ENCODE measurements at regions not wholly inside any gene's neighbourhood (a gene's known extent, or its start where the extent isn't known, plus 50 kb on each side); places are given as distances from the start of the nearest gene placed in this dataset.
"Not testable (repeated sequence)": the region's sequence is repeated elsewhere in the genome, so short reads cannot be mapped to it uniquely, and the experiment has no call there.

DNA sequence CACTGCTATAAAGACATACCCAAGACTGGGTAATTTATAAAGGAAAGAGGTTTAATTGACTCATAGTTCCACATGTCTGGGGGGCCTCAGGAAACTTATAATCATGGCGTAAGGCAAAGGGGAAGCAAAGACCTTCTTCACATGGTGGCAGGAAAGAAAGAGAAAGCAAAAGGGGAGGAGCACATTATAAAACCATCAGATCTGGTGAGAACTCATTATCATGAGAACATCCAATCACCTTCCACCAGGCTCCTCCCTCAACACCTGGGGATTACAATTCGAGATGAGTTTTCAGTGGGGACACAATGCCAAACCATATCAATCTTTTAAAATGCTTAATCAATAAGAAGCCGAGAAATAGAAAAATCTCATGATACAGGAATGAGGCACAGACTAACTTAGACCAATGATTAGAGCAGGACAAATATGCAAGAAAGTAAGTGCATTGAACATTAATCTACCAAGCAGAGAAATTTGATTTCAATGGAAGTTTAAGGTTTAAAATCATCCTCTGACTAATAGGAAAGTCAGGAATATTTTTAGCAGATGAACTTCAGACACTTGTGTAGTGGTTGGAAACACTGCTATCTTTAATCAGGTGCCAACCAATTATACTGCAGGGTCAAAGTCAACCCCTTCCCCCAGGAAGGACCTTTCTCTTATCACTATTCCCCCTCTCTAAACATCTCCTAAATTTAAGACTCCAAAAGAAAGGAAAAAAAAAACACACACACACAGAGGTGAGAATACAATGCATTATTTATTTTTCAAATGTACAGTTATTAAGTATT, 259.2 kb downstream of the IRS1 start:
- in situ Hi-C loops (cut with HindIII; ENCODE audit: low sequenced_read_pairs): no loop called here

DNA sequence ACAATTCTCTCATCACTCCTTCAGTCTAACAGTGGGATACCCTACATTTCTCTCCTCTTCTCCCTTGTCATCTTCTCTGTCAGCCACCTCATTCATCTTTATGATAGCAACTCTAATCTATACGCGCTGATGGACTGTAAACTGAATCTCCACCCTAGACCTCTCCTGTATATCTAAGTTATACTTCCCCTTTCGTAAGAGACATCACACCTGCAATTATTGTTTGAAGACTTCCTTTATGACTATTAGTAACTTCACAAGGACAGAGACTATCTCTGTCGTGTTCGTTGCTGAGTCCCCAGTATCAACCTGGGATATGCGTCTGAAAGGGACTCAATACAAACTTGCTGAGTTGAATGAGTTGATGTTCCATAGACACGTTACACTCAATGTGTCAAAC, 263.2 kb downstream of the IRS1 start:
- in situ Hi-C loops (cut with HindIII; ENCODE audit: low sequenced_read_pairs): loop anchor here (5.0 kb wide), 1 partner anchor 74 kb away; no protein-coding TSS in a partner anchor

DNA sequence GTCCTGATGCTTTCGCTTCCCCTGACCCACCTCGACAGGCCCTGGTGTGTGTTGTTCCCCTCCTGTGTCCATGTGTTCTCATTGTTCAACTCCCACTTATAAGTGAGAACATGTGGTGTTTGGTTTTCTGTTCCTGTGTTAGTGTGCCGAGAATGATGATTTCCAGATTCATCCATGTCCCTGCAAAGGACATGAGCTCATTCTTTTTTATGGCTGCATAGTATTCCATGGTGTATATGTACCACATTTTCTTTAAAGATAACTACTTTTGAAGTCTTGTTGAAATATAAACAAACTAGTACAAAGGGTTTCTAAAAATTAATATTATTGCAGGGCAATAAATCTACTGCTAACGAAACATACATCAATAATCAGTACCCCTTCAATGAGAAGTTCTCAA, 266.6 kb downstream of the IRS1 start:
- in situ Hi-C loops (cut with HindIII; ENCODE audit: low sequenced_read_pairs): not testable (repeated sequence)

DNA sequence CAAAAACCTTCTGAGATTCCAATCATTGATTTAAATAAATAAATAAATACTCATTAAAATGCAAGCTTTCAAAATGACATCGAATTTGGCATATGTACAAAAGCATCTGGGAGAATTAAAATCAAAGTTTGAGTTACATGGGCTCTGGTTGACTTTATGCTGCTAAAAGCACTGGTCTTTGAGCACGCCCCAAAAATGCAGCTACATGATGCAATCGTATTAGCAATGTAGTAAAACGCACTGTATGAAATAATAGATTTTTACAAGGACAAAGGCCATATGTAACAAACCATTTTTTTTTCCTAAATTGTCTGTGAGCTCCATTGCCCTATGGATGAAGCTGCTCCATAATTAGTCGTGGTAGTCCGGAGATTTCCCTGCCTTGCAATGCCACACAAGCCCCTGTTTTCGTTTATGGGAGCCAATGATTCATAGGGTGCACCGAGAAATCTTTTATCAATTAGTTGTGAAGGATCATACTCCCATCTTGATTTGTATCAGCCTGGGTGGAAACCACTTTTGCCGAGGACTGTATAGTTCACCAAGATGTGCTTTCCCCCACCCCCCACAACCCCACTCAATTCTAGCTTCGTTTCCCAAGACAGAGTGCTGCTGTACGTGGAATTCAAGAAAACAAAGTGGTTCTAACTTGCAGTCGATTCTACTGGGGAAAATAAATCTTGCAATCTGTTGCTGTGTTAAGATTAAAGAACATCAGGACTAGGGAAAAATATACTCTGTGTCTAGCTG, 268.4 kb downstream of the IRS1 start:
- in situ Hi-C loops (cut with HindIII; ENCODE audit: low sequenced_read_pairs): no loop called here

DNA sequence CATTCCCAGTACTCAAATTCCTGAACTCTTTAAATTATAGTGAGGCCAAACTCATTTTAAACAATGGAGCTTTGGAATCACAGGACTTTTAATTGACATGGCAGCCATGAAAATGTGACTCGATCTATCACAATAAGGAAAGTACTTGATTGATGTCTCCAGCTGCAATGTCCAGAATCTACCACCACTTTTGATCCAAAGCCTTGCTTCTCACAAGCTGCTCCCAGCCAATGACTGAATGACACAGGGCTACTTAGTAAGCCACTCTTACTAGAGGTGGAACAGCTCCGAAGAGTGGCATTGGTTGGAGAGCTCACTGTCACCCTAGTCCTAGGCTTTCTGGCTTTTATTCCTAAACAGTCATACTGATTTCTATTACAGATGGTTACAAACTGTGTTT, 270.1 kb downstream of the IRS1 start:
- in situ Hi-C loops (cut with HindIII; ENCODE audit: low sequenced_read_pairs): no loop called here

DNA sequence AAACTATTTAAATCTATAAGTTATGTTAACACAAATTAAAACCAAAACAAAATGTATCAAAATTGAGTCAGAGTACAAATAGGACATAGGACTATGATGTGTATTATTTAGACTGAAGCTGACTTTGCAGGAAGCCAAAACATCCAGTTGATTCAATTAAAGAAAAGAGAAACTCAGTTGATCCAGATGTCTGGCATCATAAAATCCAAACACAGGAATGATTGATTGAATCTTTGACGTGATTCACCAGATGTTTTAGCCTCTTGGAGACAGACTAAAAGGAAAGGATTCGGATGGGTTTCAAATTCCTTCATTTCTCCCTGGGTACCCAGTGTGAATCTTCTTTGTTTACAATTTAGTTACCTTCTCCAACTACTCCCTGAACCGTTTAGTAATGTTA, 272.9 kb downstream of the IRS1 start:
- in situ Hi-C loops (cut with HindIII; ENCODE audit: low sequenced_read_pairs): no loop called here

DNA sequence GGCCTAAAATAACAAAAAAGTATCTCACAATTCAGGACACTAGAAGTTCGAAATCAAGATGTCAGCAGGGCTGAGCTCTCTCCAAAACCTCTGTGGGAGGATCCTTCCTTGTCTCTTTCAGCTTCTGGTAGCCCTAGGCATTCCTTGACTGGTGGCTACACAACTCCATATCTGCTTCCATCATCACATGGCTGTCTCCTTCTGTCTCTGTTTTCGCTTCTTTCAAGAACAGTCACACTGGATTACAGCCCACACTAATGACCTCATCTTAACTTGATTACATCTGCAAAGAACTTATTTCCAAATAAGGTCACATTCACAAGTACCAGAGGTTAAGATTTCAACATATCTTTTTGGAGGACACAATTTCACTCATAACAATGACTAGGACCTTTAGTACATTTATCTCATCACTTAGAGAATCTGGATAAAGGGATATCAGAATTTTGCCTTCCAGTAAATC, 275.2 kb downstream of the IRS1 start:
- in situ Hi-C loops (cut with HindIII; ENCODE audit: low sequenced_read_pairs): no loop called here

DNA sequence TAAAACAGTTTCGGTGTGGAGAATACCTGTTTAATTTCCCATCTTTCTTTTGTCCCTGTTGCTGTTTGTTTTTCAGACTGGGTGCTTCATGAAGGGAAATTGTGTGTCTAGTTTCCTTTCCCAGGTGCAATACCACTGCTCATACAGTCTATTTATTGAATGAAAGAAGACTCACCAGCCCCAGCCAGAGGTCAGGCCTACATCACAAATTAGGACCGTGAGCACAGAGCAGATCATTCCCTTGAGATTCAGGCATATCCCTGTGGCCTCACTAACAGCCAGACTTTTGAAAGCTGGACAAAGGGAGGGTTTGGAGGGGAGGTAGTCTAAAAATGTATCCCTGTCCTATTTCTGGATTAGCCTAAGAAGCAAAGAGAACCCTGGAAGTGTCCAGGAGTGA, 278.9 kb downstream of the IRS1 start:
- in situ Hi-C loops (cut with HindIII; ENCODE audit: low sequenced_read_pairs): no loop called here

DNA sequence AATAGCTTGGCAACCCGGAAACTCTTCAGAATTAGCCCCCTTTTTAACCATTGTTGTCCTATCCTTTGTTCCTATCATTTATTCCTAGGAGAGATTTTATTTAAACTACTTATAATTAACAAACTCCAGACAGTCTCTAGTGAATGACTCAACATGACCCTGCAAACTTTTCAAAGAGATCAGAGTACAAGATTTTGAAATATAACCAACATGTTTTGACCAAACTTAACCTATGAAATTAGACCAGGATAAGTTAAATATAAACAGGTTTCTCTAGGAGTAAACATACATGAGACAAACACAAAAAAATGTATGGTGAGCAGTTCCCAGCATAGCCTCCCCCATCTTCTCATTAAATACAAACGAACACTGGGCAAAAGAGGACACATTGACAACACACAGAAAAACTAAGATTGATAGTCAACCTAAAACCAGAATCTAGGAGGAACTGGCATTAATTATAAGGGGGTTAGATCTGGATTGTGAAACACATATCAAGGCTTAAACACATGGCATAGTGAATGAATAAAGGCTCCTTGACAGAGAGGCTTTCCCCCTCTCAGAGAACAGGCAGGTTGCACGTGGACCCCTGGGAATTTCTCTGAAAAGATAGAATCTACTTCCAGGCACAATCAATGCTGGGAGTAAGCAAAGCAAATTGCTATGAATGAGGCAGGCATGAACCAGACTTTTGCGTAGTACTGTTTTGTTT, 284.1 kb downstream of the IRS1 start:
- in situ Hi-C loops (cut with HindIII; ENCODE audit: low sequenced_read_pairs): no loop called here

DNA sequence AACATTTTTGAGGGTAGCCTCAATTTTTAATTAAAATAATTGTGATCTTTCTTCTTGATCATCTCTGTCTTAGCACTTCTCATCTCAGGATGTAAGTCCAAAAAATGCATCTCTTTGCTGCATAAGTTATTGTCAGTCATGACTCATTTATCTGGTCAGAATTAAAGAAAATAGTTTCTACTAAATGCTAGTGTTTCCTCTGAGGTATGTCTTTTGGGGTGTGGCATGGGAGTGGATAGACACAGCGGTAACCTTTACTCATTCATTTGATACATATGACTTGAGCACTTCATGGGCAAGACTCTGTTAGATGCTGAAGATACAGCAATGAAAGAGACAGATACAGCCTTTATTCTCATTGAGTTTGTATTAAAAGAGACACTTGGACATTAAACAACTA, 284.7 kb downstream of the IRS1 start:
- in situ Hi-C loops (cut with HindIII; ENCODE audit: low sequenced_read_pairs): no loop called here

DNA sequence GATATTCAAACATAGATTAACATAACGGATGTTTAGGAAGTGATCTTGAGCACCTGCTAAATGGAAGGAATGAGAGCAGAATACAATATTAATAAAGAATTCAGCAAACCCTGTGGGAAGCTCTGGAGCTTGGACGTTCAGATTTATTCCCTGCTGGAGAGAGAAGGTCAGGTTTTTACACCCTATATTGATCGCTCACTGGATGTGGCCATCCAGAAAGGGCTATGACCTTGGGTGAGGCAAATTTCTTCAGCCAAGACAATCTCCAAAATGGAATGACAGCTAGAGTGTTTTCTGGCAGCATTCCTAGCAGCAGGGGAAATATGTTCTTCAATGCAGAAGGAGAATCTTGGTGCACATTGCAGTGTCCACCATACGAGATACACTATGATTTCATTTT, 288.3 kb downstream of the IRS1 start:
- in situ Hi-C loops (cut with HindIII; ENCODE audit: low sequenced_read_pairs): no loop called here

DNA sequence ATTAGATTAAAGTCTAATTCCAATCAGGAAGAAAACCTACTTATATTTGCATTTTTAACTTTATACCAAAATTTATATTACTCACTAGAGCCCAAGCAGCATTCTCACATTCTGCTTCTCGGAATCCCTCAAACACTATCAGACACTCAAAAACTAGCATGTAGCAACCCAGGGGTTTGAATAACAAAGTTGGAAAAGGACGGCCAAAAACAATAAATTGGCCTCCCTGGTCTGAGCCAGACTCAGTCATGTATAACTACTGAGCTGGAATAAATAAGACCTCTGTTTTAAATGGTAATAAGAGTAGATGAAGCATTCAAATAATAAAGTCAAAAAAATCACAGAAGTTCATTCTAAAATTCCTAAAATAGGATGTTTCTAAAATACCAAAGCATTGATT, 290.9 kb downstream of the IRS1 start:
- in situ Hi-C loops (cut with HindIII; ENCODE audit: low sequenced_read_pairs): no loop called here

DNA sequence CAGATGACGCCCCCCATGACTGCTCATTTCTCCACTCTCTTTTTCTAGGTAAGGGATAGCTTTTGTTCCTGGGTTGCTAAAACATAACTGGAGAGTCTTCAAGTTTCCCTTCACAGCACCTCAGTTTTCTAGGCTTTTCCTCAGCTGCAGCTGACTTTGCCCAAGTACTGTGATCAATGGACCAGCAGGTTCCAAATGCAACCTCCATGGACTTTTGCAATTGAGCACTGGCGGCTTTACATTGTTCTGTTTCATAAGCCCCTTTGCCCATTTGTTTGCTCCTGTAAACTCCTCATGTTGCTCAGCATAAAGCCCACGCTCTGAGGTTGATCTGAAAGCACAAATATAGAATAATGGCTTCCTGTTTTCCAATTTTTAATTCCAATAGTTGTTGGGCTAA, 291.6 kb downstream of the IRS1 start:
- in situ Hi-C loops (cut with HindIII; ENCODE audit: low sequenced_read_pairs): no loop called here

DNA sequence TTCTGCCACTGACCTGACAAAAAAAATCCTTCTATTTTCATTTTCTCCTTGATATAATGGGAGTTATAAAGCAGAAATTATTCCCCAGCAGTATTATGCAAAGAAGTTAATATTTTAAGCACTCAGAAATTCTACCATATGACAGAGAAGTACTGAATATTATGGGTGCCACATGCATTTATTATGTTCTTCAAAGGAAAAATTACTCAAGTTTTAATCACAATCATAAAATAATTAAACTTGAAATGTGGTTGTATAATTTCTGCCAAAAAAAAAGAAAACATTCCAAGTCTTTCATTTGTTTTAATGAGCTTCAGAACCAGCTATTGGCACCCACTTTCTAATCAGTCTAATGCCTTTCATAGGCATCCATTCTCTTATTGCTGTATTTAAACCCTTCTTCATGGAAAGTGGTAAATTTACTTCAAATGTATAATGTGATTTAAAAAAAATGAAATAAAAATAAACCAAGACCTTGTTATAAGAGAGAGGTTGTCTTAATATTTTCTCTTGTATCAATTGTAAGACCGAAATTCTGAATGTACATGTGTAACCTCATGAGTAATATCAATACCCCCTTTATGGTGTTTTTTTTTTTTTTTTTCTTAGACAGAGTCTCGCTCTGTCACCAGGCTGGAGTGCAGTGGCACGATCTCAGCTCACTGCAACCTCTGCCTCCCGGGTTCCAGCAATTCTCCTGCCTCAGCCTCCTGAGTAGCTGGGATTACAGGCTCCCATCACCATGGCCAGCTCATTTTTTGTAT, 302.3 kb downstream of the IRS1 start:
- in situ Hi-C loops (cut with HindIII; ENCODE audit: low sequenced_read_pairs): no loop called here

DNA sequence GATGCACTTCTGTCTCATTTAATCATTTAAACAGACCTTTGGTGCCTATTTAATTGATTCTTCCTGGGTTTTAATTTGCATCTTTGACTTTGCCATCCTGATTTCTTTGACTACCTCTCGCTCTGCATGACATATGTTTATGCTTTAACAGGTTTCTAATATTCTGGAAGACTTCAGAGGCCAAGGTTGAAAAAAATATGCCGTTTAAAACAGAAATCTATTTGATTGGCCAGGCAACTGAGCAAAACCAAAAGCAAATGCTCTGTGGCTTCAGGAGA, 303.4 kb downstream of the IRS1 start:
- in situ Hi-C loops (cut with HindIII; ENCODE audit: low sequenced_read_pairs): no loop called here

DNA sequence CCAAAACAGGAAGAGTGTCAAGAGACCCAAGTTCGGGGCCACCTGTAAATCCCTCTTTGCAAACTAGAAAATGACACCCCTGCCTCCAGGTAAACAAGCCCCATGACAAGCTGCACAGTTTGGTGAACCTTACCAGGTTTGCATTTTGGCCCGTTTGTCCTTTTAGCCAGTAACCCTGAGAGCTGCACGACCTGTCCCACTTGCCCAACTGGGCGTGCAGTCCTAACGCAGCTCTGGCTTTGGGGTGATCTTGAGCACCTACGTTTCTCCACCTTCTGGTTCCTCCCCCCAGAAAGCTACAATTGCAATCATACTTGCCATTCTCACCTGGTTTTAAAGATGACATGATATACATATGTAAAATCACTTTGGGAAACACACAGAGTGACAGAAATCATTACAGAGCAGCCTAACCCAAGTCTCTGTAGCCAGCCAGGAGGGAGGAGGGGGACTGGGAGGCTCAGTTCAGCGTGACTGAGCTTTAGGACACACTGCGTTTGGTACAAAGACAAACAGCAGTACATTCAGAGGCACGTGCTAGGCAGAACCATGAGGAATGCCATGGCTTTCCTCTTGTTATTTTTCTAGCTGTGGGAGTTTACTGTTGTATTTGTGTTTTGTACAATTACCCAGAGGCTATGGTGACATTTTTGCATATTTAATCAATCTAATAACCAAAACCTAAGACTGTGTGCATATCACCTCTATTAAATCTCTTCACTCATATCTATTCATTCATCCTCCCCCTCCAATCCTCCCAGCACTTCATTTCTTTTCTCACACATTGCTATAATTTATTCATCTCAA, 304.0 kb downstream of the IRS1 start:
- in situ Hi-C loops (cut with HindIII; ENCODE audit: low sequenced_read_pairs): no loop called here

DNA sequence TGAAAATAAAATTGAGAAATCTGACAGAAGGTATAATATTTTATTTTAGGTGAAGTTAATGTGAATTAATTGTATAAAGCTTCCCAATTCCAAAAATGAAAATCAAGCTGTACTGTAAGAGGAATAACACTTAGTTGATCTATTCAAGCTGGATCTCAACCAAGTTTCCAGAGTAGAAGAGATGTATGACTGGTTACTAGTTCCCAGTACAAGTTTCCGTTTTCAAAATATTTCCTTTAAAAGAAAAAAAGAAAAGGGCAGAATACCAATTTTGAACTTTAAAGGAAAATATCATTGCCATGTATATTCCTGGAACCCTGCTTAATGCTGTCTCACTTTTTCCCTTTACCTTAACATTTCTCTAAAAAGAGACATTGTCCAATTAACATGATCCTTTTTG, 308.5 kb downstream of the IRS1 start:
- in situ Hi-C loops (cut with HindIII; ENCODE audit: low sequenced_read_pairs): no loop called here

DNA sequence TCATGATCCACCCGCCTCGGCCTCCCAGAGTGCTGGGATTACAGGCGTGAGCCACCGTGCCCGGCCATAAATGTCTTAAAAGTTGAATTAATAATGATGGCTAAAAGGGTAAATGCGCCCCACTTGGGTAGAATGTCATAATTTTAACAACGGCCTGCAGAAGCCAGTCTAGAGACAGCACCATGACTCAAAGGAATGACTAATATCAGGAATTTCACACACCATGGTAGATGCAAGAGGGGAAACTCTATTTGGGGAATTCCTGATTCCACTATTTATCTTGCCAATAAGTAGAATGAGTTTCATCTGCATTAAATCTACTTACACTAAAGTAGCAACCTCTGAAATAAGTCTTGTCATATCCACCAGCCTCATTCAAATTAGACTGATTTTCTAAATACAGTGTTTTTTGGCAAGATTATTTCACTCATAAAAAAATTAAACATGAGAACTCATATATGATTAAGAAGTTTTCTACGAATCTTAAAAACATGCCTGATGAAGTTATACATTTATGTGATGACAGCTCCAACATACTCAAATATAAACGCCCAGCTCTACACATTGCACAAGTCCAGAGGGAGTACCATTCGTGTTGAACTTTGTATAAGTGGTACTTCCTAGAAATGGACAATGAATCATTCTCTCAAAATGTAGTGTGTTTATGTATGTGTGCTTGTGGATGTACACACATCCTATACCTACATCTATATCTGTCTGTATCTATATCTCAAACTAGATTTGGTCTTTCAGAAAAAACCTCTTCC, 309.7 kb downstream of the IRS1 start:
- in situ Hi-C loops (cut with HindIII; ENCODE audit: low sequenced_read_pairs): no loop called here

DNA sequence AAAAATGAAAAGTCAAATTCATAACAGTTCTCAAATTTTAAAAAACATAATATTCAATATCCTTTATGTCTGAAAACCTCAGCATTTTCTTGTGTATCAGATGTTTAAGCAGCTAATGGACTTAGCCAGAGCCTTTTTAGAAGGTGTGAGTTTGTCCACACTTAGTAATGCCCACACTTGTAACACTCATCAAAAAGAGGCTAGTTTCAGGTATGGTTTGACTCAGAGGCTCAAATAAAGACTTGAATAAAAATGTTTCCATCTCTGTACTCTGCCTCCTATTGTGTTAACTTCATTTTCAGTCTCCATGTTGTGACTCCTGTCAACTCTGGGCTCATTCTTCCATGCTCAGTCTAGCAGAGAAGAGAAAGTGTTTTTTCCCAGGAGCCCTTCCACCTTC, 311.6 kb downstream of the IRS1 start:
- in situ Hi-C loops (cut with HindIII; ENCODE audit: low sequenced_read_pairs): no loop called here

DNA sequence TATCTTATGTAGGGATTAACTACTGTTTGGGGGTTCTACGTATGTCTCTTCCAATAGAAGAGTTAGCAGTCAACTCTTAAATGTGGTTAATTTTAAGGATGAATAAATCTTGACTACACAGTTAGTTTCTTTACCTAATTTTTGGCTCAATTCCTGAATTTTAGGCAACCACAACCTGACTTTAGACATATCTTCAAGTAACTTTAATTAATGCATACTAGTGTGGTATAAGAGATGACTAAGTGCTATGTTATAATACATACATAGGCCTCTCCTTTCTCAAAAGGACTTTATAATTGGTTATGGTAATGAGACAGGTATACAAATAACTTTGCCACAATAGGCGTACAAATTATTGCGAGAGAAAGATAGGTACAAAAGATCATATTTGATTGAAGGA, 312.0 kb downstream of the IRS1 start:
- in situ Hi-C loops (cut with HindIII; ENCODE audit: low sequenced_read_pairs): no loop called here

All from endothelial cell of hepatic sinusoid (primary cell).